BE2C (cell line): ENCODE measurements at regions not wholly inside any gene's neighbourhood (a gene's known extent, or its start where the extent isn't known, plus 50 kb on each side); places are given as distances from the start of the nearest gene placed in this dataset.

Experiments
- DNase-seq: peaks from one replicate; pipeline ENCODE4 v3.0.0-alpha.2; 2020
- H3K27me3 ChIP-seq: fragments of 250-450 bp; sonication (Bioruptor Pico); 2 replicates; pipeline ENCODE4 v1.5.1; 2020; ENCODE audit warnings: mild to moderate bottlenecking
- H3K36me3 ChIP-seq: fragments of 250-450 bp; sonication (Bioruptor Pico); 2 replicates; pipeline ENCODE4 v1.5.1; 2020; ENCODE audit warnings: mild to moderate bottlenecking
- H3K4me1 ChIP-seq: fragments of 250-450 bp; sonication (Bioruptor Pico); 2 replicates; pipeline ENCODE4 v1.5.1; 2020
- H3K4me3 ChIP-seq: 2 replicates; pipeline ENCODE4 v1.5.1; 2011; ENCODE audit warnings: low read depth, low read length
- H3K9me3 ChIP-seq: fragments of 250-450 bp; sonication (Bioruptor Pico); 2 replicates; pipeline ENCODE4 v1.5.1; 2020
- CTCF ChIP-seq: IDR thresholded peaks from 2 replicates; pipeline ENCODE4 v1.5.1; 2012; ENCODE audit warnings: mild to moderate bottlenecking, low read depth, low read length

- no peaks in the 10 kb centered on the region for H3K9me3 ChIP-seq
- no peaks in the 10 kb centered on the region for H3K4me1 ChIP-seq
- H3K27me3 ChIP-seq, result no peaks in the 10 kb centered on the region
- no peak overlapping the region for H3K4me3 ChIP-seq
- no peak for TF ChIP-seq CTCF
- H3K36me3 ChIP-seq, result no peaks in the 10 kb centered on the region
- no peak for DNase-seq
Observed at GRCh38 chr2:146461068-146461467, 1383.8 kb upstream of the ACVR2A start.

- Histone ChIP-seq H3K4me1 (no peaks in the 10 kb centered on the region), H3K27me3 (no peaks in the 10 kb centered on the region), H3K9me3 (no peaks in the 10 kb centered on the region), H3K36me3 (no peaks in the 10 kb centered on the region), H3K4me3 (no peak overlapping the region)
- no peak for DNase-seq
- no peak for TF ChIP-seq CTCF
Observed at GRCh38 chr2:146458585-146458984, 1386.2 kb upstream of the ACVR2A start.

DNA sequence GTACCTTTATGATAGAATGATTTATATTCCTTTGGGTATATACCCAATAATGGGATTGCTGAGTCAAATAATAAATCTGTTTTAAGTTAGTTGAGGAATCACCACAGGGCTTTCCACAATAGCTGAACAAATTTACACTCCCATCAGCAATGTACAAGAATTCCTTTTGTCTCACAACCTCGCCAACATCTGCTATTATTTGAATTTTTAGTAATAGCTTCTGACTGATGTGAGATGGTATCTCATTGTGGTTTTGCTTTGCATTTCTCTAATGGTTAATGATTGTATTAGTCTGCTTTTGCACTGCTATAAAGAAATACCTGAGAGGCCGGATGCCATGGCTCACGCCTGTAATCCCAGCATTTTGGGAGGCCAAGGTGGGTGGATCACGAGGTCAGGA, 1387.6 kb upstream of the ACVR2A start:
- no peaks in the 10 kb centered on the region for H3K4me1 ChIP-seq
- no peaks in the 10 kb centered on the region for H3K9me3 ChIP-seq
- no peak for DNase-seq
- no peaks in the 10 kb centered on the region for H3K27me3 ChIP-seq
- H3K36me3 ChIP-seq, result no peaks in the 10 kb centered on the region
- no peak overlapping the region for H3K4me3 ChIP-seq
- TF ChIP-seq CTCF, result no peak

- no peaks in the 10 kb centered on the region for H3K36me3 ChIP-seq
- no peak overlapping the region for H3K4me3 ChIP-seq
- DNase-seq, result no peak
- TF ChIP-seq CTCF, result no peak
- no peaks in the 10 kb centered on the region for H3K9me3 ChIP-seq
- no peaks in the 10 kb centered on the region for H3K4me1 ChIP-seq
- H3K27me3 ChIP-seq, result no peaks in the 10 kb centered on the region
Observed at GRCh38 chr2:146455325-146455724, 1389.5 kb upstream of the ACVR2A start.

GRCh38 chr2:146451972-146452371, 1392.9 kb upstream of the ACVR2A start:
- no peak for TF ChIP-seq CTCF
- no peak for DNase-seq
- no peaks in the 10 kb centered on the region for H3K9me3 ChIP-seq
- no peaks in the 10 kb centered on the region for H3K36me3 ChIP-seq
- H3K4me1 ChIP-seq, result no peaks in the 10 kb centered on the region
- no peaks in the 10 kb centered on the region for H3K27me3 ChIP-seq
- H3K4me3 ChIP-seq, result no peak overlapping the region

- no peaks in the 10 kb centered on the region for H3K9me3 ChIP-seq
- no peaks in the 10 kb centered on the region for H3K27me3 ChIP-seq
- H3K4me3 ChIP-seq, result no peak overlapping the region
- no peaks in the 10 kb centered on the region for H3K36me3 ChIP-seq
- DNase-seq, result no peak
- TF ChIP-seq CTCF, result no peak
- no peaks in the 10 kb centered on the region for H3K4me1 ChIP-seq
Observed at GRCh38 chr2:146450131-146450530, 1394.7 kb upstream of the ACVR2A start.
